NCI-H1694 (cell line): ENCODE measurements at regions not wholly inside any gene's neighbourhood (a gene's known extent, or its start where the extent isn't known, plus 50 kb on each side); places are given as distances from the start of the nearest gene placed in this dataset.
"Not testable (repeated sequence)": the region's sequence is repeated elsewhere in the genome, so short reads cannot be mapped to it uniquely, and the experiment has no call there.

Experiments used
- DNase-seq: peaks from one replicate; lab custom pipeline; 2025; lab: John Stamatoyannopoulos, UW

DNA sequence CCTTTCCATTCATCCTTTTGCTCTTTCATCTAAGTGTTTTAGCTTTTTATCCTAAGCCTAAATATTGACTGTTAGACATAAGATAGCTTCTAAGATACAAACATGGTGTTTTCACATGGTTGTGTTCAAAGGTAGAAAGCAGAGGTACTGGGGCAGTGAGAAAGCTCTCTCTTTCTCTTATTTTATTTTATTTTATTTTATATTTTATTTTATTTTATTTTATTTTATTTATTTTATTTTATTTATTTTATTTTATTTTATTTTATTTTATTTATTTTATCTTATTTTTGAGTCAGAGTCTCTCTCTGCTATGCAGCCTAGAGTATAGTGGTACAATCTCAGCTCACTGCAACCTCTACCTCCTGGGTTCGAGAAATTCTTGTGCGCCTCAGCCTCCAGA lies 287.2 kb downstream of the IKZF2 start:
- no peak for DNase-seq

DNA sequence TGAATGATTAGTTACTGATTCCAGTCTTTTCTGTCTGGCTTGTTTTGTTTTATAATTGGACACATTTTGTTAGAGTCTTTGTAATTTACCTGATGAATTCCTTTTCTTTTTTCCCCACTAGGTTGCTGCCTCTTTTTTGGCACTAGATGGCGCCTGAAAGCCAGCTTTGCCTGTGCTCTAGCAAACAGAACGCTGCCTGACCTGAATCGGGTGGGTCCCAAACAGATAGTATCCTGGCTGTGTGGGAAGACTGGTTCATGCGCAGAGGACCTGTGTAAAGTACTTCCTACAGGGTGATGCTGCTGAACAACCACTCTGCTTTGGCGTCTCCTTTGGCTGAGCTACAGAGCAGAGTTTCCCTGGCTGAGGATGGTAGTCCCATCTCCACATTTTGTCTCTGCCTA lies 288.2 kb downstream of the IKZF2 start:
- peak; percentile 48 for DNase-seq

DNA sequence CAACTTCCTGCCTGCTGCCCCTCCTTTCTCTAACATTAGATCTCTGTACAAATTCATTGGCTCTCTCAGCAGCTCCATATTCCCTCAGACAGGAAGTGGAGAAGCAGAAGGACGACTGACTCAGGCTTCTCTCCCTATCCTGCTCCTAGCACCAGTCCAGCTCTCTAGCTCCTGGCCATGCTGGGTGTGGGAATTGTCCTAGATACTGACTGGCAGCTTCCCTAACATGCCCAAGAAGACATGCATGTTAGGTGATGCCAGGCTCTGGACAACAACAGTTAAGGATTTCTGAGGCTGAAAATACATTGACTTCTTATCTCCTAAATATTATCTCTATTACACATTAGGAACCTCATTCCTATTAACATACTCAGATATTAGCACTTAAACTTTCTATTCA lies 292.9 kb downstream of the IKZF2 start:
- no peak for DNase-seq

DNA sequence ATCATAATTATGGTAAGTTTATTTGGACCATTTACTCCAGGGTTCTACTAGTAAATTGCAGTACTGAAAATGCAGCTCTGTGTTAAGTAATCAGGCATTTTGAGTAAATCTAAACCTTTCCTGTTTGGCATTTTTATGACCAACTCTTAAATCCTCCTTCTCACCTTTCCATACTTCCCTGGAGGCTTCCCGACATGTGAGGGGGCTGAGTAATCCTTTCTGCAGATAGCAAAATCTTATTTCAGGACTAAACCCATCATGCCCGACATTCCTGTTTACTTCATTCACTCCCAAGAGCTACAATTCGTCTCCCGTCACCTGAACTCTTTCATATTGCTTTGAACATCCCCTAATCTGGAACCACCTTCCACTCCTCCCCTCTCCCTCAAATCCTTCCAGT lies 296.6 kb downstream of the IKZF2 start:
- DNase-seq = no peak

DNA sequence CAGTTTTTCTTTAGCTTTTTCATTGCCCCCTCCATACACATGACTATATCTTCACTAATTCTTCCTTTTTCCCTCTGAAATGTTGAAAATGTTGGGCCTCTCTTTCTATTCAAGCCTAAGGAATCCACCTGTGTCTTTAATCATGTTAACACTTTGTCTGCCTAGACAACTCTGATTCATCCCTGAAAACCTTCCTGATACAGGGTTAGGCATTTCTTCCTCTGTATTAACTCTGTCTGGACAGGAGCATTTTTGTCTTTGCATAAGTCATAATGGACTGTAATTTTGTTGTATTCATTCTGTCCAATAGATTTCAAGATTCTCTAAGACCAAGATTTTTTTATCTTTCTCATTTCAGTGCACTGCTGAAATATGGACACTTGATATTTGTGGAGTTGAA lies 297.3 kb downstream of the IKZF2 start:
- DNase-seq = no peak

DNA sequence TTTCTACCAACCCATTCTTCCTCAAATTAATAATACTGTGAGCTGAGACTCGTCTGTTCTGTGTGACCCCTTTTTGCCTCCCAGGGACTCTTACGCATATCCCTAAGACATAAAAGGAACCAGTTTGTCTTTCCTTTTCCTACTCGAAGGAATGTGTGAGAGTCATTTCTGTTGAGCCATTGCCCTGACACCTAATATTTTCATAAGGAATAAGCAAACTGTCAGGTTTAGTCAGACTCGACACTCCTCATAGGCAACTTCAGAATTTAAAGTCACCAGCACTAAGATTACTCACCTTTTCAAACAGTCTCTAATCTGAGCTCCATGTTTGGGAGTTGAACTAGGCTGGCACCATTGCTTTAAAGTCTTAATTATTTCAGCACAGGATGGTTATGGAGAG lies 305.5 kb downstream of the IKZF2 start:
- no peak for DNase-seq

DNA sequence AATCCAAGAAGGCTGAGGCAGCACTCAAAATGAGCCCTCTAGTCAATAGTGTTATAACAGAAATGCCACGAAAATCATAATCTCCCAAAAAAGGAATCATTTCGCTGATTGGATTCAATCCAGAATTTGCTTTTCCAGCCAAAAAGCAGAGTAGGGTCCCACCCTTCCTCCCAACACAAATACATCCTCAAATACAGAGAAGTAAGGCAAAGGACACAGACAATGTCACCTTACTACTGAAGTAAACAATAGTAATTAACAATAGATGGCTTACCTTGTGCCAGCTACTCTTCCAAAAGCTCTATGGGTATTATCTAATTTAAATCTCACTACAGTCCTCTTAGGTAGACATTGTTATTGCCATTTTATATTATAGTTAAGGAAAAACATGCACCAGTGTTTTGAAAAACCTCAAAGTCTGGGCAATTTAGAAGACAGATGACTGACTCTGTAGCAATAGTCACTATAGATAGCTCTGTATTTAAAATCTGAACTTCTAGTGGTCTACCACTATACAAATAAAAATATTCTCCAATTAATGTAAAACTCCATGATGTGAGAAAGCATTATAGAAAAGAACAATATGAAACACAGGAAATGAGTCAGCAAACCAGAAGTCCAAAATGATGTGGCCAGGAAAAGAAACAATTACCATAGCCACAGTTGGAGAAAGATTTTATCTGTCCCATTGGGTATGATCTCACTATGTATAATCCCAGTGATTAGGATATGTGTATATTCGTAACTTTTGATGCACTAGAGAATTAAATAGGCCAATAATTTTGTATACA lies 305.0 kb upstream of the ERBB4 start:
- no peak for DNase-seq

DNA sequence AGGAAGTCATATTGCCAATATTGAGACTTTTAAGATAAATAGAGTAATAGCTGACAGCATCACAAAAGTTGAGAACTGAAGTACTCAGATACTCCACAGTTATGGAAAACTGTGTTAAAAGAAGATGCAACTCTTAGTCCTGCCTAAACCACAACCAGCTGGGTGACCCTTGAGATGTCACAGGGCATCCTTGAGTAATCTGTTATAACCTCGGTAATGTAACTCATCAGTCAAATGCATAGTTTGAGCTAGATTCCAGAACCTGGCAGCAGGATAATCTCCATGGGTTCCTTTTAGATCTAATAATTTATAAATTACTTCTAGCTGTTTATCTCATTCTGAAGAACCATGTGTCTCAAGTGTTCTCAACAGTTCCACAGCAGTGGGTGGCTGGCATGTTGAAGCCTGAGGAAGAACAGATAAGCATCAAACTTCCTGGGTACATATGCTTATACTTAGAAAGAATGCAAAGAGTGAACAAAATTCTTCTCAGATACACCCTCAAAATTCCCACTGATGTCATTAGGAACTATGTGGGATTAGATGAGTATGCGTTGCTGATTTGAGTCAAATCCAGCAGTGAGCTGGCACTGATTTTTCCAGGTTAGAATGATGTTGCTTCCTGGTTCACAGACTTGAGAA lies 304.1 kb upstream of the ERBB4 start:
- no peak for DNase-seq

DNA sequence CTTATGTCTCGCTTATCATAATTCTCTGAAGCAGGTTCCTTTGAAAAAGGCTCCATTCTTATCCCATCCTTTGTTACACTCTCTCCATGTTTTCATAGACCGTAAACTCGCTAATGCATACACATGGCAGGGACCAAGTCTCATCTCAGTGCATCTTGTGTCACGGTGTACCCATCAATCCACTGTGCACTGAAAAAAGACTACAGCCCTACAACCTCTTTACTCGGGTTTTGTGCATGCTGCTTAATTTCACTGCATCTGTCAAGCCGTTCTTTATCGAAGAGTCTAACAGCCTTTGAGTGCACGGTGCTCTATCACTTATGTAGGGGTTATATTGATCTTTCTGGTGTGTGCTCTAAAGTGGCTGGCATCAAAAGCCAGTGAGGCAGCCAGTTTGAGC lies 302.9 kb upstream of the ERBB4 start:
- no peak for DNase-seq

DNA sequence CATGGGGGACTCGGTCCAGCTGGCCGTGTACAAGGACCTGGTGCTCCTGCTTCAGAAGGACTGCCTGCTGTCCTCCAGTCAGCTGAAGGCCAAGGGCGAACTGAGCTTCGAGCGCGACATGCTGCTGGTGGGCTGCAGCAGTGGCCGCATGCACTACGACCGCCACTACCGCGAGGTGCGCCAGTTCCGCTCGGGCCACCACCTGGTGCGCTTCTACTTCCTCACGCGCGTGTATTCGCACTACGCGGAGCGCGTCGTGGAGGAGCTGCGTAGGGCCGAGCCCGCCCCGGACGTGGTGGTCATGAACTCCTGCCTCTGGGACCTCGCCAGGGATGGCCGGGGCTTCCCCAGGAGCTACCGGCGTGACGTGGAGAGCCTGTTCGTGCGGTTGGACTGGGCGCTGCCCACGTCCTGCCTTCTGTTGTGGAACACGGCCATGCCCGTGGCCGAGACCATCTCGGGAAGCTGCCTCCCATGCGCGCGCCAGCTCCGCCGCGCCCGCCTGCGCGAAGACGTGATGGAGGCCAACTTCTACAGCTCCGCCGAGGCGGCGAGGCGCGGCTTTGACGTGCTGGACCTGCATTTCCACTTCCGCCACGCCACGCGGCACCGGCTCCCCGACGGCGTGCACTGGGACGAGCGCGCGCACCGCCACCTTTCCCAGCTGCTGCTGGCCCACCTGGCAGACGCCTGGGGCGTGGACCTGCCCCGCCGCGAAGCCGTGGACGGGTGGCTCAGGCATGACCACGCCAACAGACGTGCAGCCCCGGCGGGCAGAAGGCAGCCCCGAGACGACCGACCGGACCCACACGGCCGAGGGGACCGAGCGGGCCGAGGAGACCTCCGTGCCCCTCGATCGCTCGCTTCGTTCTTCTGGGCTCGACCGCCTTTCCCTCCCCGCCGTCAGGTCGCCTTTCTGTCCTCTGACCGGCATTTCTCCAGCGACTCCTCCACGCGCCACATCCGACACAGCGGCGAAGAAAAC lies 293.9 kb upstream of the ERBB4 start:
- DNase-seq = no peak

DNA sequence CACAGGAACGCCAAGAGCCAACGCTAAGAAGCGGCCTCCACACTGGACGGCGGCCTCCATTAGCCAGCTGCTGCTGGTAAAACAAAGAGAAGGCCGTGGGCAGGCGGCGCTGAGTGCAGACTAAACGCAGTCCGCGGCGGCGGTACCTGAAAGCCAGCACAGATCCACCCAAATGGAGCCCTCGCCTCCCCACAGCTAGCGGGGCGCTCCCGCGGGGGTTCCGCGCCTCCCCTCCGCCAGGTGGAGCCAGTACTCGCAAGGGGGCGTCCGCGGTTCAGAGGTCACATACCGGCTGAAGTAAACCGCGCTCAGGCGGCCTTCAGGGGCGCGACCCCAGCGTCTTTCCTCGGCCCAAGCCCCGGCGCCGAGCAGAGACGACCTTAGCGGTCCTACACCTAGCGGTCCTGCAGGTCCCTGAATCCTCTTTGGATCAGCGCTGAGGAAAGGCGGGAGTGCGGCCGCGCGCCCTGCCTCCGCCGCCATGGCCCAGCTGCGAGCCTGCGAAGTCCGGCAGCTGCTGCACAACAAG lies 293.1 kb upstream of the ERBB4 start:
- no peak for DNase-seq

DNA sequence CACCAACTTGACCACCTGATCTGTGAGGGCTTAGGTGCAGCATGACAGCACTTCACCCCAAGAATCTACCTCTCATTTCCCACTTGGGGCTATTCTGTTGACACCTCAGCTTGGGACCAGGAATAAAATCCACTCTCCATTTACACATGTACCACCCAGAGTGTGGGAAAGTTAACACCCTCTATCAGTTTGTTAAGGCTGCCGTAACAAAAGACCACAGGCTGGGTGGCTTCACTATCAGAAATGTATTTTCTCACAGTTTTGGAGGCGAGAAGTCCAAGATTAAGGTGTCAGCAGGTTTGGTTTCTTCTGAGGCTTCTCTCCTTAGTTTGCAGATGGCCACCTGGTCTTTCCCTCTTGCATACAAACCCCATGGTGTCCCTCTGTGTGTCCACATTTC lies 277.7 kb upstream of the ERBB4 start:
- no peak for DNase-seq

DNA sequence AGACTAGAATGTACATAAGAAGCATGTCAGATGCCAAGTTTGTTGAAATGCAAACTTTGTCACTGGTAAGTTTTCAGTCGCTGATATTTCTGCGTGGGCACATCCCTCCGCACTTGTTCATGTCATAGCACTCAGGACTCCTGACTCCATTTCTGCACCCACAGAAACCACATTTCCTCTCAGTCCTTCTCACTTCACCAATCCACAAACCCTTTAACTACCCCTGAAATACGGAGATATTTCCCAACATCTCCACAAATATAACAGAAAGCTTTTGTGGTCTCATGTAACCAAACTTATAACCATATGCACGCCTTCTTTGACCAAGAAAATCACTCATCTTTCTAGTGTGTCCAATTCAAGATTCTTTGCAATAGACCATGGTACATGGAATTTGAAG lies 276.9 kb upstream of the ERBB4 start:
- no peak for DNase-seq

DNA sequence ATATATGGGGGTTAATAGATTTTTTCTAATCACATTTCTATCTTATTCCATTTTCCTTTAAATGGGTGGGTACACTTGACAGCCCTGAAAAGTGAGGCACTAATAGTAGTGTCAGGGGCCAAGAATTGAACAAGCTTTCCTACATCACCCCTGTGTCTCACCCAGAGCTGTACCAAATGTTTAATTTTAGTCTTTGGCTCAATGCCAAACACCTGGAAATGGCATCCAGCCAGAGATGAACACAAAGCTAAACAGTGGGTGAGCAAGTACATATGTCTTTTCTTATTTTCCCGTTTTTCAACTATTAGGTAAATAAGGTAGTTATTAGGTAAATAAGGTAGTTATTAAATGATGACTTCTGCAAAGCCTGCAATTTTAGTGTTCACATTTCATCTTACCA lies 276.3 kb upstream of the ERBB4 start:
- DNase-seq = no peak

DNA sequence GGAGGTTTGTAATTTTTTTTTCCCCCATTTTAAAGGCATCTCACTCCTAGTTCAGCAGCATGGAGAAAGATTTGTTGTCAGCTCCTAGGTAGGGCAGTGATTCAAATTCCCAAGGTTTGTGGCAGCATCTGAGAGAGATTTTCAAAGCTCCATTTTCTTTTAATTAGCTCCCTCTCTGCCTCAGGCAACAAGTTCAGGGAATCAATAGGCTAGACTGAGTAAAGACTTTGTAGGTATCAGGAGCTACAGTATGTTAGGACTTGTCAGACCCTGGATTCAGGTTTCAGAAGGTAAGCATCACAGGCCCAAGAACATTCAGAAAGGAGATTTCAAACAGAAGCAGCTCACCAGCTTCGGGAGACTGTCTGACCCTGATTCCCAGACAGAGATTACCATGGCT lies 273.3 kb upstream of the ERBB4 start:
- no peak for DNase-seq

DNA sequence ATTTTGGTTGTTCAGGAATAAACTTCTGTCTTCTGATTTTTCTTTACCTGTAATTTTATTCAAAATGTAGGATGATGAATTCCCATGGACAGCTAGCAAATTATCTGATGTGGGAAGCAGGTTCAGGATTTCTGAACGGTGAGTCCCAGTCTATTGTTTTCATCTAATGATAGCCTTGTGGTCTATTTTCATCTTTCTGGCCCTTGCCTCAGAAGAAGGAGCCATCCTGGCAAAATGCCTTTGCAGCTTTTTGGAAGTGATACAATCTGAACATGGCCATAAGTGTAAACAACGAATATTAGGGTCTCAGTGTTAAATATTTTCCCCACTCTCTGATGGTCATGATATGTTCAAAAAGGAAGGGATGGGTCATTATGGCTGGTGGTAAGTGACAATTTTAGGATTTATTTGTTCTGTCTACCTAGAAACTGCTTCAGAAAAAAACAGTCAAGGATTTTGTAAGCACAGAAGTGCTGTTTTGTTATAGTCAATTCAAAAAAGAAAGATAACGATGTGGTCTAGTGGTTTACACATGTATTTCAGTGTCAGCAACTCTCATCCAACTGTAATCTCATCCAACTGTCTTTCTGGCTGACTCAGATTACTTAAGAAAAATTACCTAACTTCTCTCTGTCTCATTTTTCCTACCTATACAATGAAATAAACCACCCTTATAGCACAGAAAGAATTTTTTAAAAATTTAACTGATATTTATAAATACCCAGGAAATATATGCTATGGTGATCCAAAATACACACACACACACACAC lies 272.6 kb upstream of the ERBB4 start:
- no peak for DNase-seq

DNA sequence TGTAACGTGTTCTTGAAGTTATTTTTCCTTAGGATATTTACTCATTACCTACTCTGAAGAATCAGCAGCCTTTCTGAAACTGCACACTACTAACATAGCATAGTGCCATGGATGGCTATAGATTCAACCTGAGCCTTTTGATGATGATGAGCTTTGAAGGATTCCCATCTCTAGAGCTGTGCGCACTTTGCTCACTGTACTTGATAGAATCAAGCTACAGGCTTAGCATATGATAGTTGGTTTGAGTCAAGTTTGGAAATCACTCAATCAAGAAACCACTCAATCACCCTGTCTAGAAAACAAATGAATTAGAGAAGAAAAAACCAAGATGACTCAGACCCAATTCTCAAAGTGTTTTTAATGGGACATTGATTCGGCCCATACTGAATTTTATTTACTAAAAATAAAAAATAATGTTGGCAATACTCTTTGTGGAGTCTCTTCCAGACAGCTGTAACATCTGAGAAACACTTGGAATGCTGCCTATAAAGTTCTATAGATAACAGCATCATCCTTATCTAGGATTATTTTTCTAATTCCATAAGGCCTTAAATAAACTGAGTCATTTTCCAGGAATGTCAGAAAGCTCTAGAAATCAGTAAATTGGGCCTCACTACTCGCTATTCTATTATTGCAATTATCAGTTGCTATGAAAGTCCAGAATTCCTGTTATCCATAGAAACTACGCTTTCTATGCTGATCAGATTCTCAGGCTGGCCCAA lies 259.0 kb upstream of the ERBB4 start:
- no peak for DNase-seq

DNA sequence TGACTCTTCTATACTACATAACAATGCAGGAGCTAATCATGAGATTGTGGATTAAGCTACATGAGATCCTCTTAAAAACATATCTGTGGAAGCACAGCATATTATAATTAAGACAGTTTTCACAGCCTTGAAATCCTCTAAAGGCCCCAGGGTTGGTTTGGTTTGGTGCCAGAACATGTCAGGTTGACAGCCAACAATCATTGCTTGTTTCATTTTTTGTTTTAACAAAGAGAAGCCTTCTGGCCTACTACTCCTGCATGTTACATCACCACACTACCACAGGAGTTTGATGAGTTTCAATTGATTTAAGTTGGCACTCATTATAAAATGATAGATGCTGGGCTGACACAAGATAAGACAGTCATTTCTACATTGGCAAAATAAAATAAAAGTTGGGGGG lies 255.9 kb upstream of the ERBB4 start:
- DNase-seq = no peak

DNA sequence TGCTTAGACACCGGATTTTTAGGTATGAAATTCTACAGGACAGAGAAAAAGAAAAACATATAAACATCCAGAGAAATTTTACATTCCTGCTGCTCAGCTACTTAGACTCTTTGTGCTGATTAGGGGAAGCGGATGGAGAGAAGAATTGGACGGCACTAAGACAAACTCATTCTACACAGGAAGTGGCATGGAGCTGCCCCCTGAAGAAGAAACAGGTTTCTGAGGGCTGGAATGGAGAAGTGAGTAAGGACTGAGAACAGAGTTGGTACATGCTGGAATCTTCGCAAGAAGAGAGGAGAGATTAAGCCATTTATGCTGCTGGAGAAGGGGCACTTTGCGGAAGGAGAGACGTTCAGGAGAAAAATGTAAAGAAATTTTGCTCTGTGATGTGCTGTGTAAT lies 253.0 kb upstream of the ERBB4 start:
- DNase-seq = no peak

DNA sequence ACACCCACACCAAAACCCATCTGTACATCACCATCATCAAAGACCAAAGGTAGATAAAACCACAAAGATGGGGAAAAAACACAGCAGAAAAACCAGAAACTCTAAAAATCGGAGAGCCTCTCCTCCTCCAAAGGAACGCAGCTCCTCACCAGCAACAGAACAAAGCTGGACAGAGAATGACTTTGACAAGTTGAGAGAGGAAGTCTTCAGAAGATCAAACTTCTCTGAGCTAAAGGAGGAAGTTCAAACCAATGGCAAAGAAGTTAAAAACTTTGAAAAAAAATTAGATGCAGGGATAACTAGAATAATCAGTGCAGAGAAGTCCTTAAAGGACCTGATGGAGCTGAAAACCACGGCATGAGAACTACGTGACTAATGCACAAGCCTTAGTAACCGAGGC lies 247.5 kb upstream of the ERBB4 start:
- DNase-seq = not testable (repeated sequence)

DNA sequence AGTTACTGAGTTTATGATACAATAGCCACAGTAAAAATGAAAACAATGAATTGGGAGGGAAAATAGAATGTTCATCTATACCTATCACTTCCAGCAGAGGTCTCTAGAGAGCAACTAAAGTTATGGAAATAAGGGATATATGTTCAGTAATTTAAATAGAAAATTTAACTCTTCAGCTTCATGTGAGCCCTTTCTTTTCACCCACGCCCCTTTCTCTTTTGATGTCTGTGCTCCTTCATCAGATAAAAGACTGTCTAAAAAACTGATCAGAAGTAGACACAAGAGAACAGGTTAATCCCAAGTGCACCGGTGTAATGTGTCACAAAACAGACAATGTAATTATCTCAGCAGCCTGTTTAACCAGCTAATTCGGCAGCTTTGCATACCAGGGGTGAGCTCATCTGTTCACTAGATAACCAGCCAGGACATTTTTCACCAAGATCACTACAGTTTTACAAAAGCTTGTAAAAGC lies 238.5 kb upstream of the ERBB4 start:
- peak; percentile 43 for DNase-seq
